K562 (cell line): ENCODE measurements at regions not wholly inside any gene's neighbourhood (a gene's known extent, or its start where the extent isn't known, plus 50 kb on each side); places are given as distances from the start of the nearest gene placed in this dataset.
A peak's percentile ranks its signal among the peaks of the same experiment; 100 is the strongest.
"Not testable (repeated sequence)": the region's sequence is repeated elsewhere in the genome, so short reads cannot be mapped to it uniquely, and the experiment has no call there.

ENCODE experiments used
- ATAC-seq: fragments of 200-7000 bp; cut with Tn5 transposase; 3 replicates; pipeline ENCODE4 v1.9.1; 2020; ENCODE audit warnings: moderate library complexity
- BruUV-seq: library from RNA; stranded (reverse); fragments of 400-500 nt; replicated peaks from 2 replicates; lab custom pipeline; 2021; lab: Mats Ljungman, UMichigan
- CTCF ChIA-PET: fragments of 300-600 bp; formaldehyde crosslinking; extraction: SDS; loops from one replicate; lab custom pipeline; 2021; ENCODE audit warnings: low intra/inter-chr PET ratio; lab: Yijun Ruan, JAX
- POLR2A ChIA-PET: fragments of 300-600, 350-650 bp; sonication (Branson Sonifier 250); formaldehyde crosslinking; extraction: SDS; loops from one replicate; lab custom pipeline; 2021; ENCODE audit warnings: antibody characterized with exemption, inconsistent platforms; lab: Yijun Ruan, JAX
- DNase-seq, 4 experiments: peaks; one replicate each; pipeline versions ENCODE4 v3.0.0 to v3.0.0-alpha.2; 2011 to 2018; ENCODE audit warnings: low spot score in 3 of 4, mixed read lengths in 3 of 4; ENCODE audit errors: extremely low read depth in 1 of 4
- FAIRE-seq: peaks from 2 replicates; lab custom pipeline; 2011; peaks lifted over from hg19 to GRCh38; lab: Jason Lieb, UNC
- H2AFZ ChIP-seq: 2 replicates; pipeline ENCODE4 v1.6.0; 2011; ENCODE audit warnings: low read depth, low read length, control low read depth, inconsistent platforms
- H3K27ac ChIP-seq: fragments of 200-600 bp; 3 replicates; pipeline ENCODE4 v1.8.0; 2011; ENCODE audit warnings: low read depth, mild to moderate bottlenecking, control low read depth, inconsistent platforms, low read length, moderate library complexity, mixed read lengths; ENCODE audit errors: extremely low read depth
- H3K27me3 ChIP-seq, 2 experiments: fragments of 300-600 bp in 1 of 2; 2 replicates in 1 of 2; 3 replicates in 1 of 2; pipeline versions ENCODE4 v1.6.0 to v1.8.0; 2011; ENCODE audit warnings: inconsistent platforms in 2 of 2, low read length in 2 of 2, mild to moderate bottlenecking in 1 of 2, mixed read lengths in 1 of 2, moderate library complexity in 1 of 2; ENCODE audit not compliant: control insufficient read depth in 2 of 2, insufficient read depth in 2 of 2
- H3K36me3 ChIP-seq: fragments of 300-600 bp; 3 replicates; pipeline ENCODE4 v1.8.0; 2011; ENCODE audit warnings: mild to moderate bottlenecking, low read length, inconsistent platforms; ENCODE audit not compliant: control insufficient read depth, insufficient read depth
- H3K4me1 ChIP-seq, 2 experiments: fragments of 200-600 bp in 1 of 2; replicated peaks in 1 of 2; 2 replicates in 1 of 2; 3 replicates in 1 of 2; pipeline versions ENCODE4 v1.5.1 to v1.8.0; 2011; ENCODE audit warnings: inconsistent platforms in 2 of 2, low read length in 2 of 2, mild to moderate bottlenecking in 1 of 2, mixed read lengths in 1 of 2, moderate library complexity in 1 of 2; ENCODE audit not compliant: control insufficient read depth in 2 of 2, insufficient read depth in 2 of 2
- H3K4me2 ChIP-seq: 2 replicates; pipeline ENCODE4 v1.6.1; 2011; ENCODE audit warnings: low read length, control low read depth, inconsistent platforms, mixed read lengths; ENCODE audit not compliant: insufficient read depth
- H3K4me3 ChIP-seq: fragments of 200-600 bp; sonication (generic), shearing (Covaris generic); 2 replicates; pipeline ENCODE4 v1.5.1; 2016; ENCODE audit warnings: control low read depth, inconsistent platforms
- H3K79me2 ChIP-seq: fragments of 200-600 bp; 3 replicates; pipeline ENCODE4 v1.8.0; 2011; ENCODE audit warnings: low read length, inconsistent platforms; ENCODE audit not compliant: control insufficient read depth, insufficient read depth
- H3K9ac ChIP-seq, 2 experiments: 2 replicates each; pipeline versions ENCODE4 v1.6.0 to v1.6.1; 2011; ENCODE audit warnings: low read depth in 2 of 2, low read length in 2 of 2, control low read depth in 1 of 2, inconsistent platforms in 1 of 2, mild to moderate bottlenecking in 1 of 2, mixed read lengths in 1 of 2; ENCODE audit not compliant: insufficient read depth in 1 of 2
- H3K9me1 ChIP-seq: one replicate; pipeline ENCODE4 v1.6.0; 2011; ENCODE audit warnings: inconsistent platforms, mild to moderate bottlenecking, low read length, moderate library complexity; ENCODE audit not compliant: control insufficient read depth, insufficient read depth
- H3K9me3 ChIP-seq: replicated peaks from 2 replicates; pipeline ENCODE4 v1.5.1; 2011; ENCODE audit warnings: low read depth, low read length, inconsistent platforms; ENCODE audit not compliant: control insufficient read depth, insufficient read depth
- H4K20me1 ChIP-seq: replicated peaks from 2 replicates; pipeline ENCODE4 v1.6.1; 2011; ENCODE audit warnings: low read length, inconsistent platforms, mixed read lengths; ENCODE audit not compliant: control insufficient read depth, insufficient read depth
- BMI1 ChIP-seq: fragments of 150-350 bp; IDR thresholded peaks from 2 replicates; pipeline ENCODE4 v1.6.1; 2014; ENCODE audit warnings: low read length
- CHD2 ChIP-seq: IDR thresholded peaks from 2 replicates; pipeline ENCODE4 v1.6.1; 2011; ENCODE audit warnings: low read depth, low read length
- FUS ChIP-seq: fragments of 200-400 bp; formaldehyde crosslinking; optimal IDR thresholded peaks from 2 replicates; pipeline ENCODE3; 2017; ENCODE audit warnings: low read depth, low read length
- HLTF ChIP-seq: fragments of 450-650 bp; IDR thresholded peaks from 2 replicates; pipeline ENCODE4 v1.6.1; 2016
- RBM25 ChIP-seq: fragments of 200-400 bp; formaldehyde crosslinking; IDR thresholded peaks from 2 replicates; pipeline ENCODE4 v1.6.1; 2018; ENCODE audit warnings: low read length, low read depth, moderate library complexity; ENCODE audit not compliant: severe bottlenecking
- SP2 ChIP-seq: IDR thresholded peaks from 2 replicates; pipeline ENCODE4 v1.6.1; 2011; ENCODE audit warnings: mild to moderate bottlenecking, low read depth, low read length, moderate library complexity; ENCODE audit not compliant: poor library complexity, severe bottlenecking; ENCODE audit errors: extremely low read depth
- WGBS: fragments of 100-300 bp; shearing (Covaris generic); methylation state at CpG from one replicate; pipeline ENCODE4 v1.1.6; 2016; ENCODE audit warnings: low coverage, mixed read lengths; ENCODE audit not compliant: insufficient coverage; ENCODE audit errors: missing lambda C conversion rate; 5-methylcytosine and 5-hydroxymethylcytosine counted together
- in situ Hi-C: fragments of 300-500 bp; cut with MboI; formaldehyde crosslinking; loops from 4 replicates; pipeline ENCODE4 v1.15.0; 2018; ENCODE audit warnings: inconsistent platforms, mixed read lengths
- intact Hi-C: fragments of 100-400 bp; cut with micrococcal nuclease; formaldehyde crosslinking; loops from 2 replicates; pipeline ENCODE4 v1.14.2; 2022

- BruUV-seq: no TSS peak
- ChIA-PET CTCF (no interaction called here), POLR2A (interaction anchor here (0.6 to 1.1 kb wide), 2 partner anchors 11 to 68 kb away, joined by 3 read pairs; no protein-coding TSS in a partner anchor)
- Histone ChIP-seq H3K9ac (no peak overlapping the region), H3K27me3 (no peaks in the 10 kb centered on the region), H3K27ac (no peak overlapping the region), H2AFZ (no peak overlapping the region), H3K4me1 (no peaks in the 10 kb centered on the region), H3K4me2 (no peak overlapping the region), H3K9me1 (no peaks in the 10 kb centered on the region), H4K20me1 (no peaks in the 10 kb centered on the region), H3K36me3 (no peaks in the 10 kb centered on the region), H3K4me3 (no peak overlapping the region), H3K9me3 (no peaks in the 10 kb centered on the region), H3K79me2 (no peaks in the 10 kb centered on the region)
- intact Hi-C loops (no loop called here), in situ Hi-C loops (no loop called here)
- 0% methylated on average over 1 of the region's 1 CpG for WGBS
- ATAC-seq (no peak), FAIRE-seq (no peak), DNase-seq (no peak)
- peak; percentile 24 for TF ChIP-seq RBM25
- no peak for TF ChIP-seq SP2
- no peak for TF ChIP-seq CHD2
- no peak for TF ChIP-seq BMI1
- no peak for TF ChIP-seq FUS
- peak; percentile 90 for TF ChIP-seq HLTF
Observed at GRCh38 chr7:67663644-67664043, 667.0 kb downstream of the TYW1 start.

DNA sequence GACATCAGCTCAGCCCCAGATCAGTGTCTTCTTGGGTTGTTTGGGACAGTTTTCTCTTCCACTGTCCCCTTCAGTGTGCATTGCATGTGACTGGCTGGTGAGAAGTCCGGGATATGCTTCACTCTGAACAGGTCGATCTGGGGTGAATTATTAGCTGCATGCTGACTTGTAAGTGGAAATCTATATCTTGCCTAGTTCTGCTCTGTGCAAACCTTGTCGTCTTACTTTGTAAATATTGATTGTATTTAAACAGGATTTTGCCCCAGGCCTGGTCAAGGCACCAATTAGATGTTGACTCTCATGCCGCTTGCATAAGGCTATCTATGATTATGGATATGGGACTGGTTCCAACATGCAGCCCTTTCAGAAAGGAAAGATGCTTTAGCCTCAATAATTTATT lies 669.7 kb downstream of the TYW1 start:
- intact Hi-C loops, H3K4me1 ChIP-seq, ATAC-seq, FAIRE-seq, H3K36me3 ChIP-seq, H3K27me3 ChIP-seq, in situ Hi-C loops, H3K9me3 ChIP-seq, BruUV-seq, POLR2A ChIA-PET, DNase-seq, H3K9ac ChIP-seq, H3K9me1 ChIP-seq, H3K4me2 ChIP-seq, H3K79me2 ChIP-seq, CTCF ChIA-PET, H2AFZ ChIP-seq, H4K20me1 ChIP-seq, H3K27ac ChIP-seq, H3K4me3 ChIP-seq: not testable (repeated sequence)
- WGBS: 0% methylated on average over 4 of the region's 4 CpGs
